Hypothalamus (tissue), 51 donors: ENCODE measurements at regions not wholly inside any gene's neighbourhood (a gene's known extent, or its start where the extent isn't known, plus 50 kb on each side); places are given as distances from the start of the nearest gene placed in this dataset.

ENCODE experiments used
- DNase-seq, 51 donors: peaks; one replicate each; lab custom pipeline; 2025; lab: John Stamatoyannopoulos, UW

DNA sequence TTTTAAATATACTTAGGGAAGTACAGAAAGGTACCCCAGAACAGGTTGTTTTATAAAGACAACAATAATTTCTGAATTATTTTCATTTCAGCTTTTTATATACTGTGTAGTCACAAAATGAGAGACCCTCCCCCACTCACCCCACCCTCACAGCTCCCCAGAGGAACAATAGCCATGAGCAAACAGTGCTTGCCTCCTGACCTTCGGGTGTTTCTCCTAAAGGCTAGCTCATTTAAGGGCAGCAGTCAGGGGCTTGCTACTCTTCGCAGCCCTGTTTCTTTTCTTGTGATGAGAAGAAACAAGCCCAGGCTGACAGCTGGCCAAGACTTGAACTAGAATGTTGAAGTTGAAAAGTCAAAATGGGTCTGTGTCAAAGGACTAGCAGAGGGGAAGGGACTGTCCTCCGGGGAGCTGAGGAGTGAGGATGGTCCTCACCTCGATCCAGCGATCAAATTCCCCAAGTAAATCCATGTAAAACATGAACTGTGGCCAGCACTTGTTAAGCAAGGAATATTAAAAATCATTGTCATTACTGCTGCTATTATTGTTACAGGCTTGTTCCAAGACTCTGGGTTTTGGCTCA is 133.8 kb upstream of the ARHGAP5 start:
- no peak for DNase-seq

DNA sequence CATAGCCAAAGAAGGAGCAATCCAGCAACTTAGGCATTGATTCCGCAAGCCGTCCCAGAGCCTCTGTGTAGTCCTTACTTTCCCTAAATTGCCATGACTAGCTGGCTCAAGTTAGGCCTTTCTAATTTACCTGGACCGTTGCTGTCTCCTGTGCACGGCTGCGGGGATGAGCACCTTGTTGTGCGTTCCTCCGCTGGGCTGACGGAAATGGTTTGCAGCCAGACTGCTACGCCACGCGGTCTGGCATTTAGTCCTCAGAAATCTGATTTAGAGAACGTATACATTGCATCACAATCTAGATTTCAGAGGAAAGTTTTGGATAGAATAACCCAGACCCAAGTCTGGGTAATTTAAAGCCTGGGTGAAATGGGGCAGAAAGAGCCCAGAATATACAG is 133.2 kb upstream of the ARHGAP5 start:
- no peak for DNase-seq

DNA sequence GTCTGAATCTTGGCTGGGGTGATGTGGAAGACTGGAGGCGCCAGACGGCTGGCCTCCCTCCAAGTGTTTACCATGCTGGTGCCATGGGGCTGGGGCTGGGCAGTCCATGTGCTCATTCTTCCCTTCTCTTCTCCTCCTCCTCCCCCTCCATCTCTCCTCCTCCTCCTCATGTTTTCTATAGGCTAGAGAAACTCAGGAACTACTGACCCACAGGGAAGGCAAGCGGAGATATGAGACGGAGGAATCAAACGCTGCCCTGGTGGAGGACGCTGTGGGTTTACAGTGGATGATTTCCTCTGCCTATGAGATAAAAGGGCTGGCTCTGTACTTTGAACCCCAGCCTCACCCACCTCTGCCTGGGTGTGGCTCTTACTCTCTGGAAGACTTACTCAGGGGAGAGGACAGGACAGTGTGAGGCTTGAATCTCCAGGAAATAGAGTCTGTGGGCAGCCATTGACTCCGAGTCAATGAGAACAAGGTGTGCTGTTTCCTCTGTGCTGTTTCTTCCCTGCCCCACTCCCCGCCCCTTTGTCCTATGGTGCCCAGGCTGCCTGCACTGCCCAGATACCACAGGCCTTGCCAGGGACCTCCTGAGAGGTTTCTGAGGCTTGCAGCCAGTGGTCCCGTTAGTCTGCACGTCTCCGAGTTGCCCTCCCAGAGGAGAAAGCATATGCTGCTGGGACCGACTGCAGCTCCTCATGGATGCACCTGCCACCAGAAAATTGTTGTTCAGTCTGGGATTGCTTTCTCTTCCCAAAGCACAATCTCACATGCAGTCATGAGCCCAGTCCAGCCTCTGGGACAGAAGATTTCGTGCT is 132.6 kb upstream of the ARHGAP5 start:
- DNase-seq, result no peak

DNA sequence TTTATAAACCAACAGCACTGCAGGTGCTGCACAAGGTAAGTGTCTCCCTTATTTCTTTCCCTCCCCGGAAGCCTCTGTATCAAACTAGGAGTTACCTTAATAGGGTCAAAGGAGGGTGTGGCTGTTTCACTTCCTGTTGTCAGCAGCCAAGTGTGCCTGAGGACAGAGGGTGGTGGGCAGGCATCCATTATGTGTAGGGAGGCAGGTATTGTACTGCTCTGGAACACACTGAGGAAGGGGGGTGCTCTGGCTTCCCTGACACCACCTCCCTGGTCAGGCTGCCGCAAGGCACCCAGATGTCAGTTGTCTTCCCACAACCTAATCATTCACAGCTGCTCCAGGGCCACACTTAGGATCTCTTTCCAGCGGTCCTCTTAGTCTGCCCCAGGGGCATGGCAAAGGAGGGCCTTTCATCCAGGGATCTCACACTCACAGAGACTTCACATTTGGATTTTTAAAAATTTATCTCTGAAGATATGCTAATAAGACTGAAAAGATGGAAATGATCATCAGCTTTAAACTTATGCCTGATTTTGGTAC is 132.0 kb upstream of the ARHGAP5 start:
- no peak for DNase-seq

- no peak for DNase-seq
Measured at GRCh38 chr14:31945701-31946100, 131.4 kb upstream of the ARHGAP5 start.

DNA sequence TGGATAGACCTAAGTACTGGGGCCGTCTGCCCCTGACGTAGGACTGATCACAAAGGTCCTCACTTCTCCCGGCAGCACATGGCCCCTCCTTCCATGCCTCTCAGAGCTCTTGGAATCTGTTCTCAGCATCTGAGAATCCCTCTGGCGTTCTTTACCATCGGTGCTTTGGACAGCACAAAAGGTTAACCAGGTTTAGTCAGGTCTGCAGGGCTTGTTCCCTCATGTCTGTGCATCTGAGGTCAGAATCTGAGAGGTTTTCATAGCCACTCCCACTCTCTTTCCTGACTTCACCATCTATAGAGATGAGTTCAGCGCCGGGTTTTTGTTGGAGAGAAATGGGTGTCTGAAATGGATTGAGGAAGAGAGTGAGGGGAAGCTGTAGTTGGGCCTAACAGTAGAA is 130.0 kb upstream of the ARHGAP5 start:
- no peak for DNase-seq

DNA sequence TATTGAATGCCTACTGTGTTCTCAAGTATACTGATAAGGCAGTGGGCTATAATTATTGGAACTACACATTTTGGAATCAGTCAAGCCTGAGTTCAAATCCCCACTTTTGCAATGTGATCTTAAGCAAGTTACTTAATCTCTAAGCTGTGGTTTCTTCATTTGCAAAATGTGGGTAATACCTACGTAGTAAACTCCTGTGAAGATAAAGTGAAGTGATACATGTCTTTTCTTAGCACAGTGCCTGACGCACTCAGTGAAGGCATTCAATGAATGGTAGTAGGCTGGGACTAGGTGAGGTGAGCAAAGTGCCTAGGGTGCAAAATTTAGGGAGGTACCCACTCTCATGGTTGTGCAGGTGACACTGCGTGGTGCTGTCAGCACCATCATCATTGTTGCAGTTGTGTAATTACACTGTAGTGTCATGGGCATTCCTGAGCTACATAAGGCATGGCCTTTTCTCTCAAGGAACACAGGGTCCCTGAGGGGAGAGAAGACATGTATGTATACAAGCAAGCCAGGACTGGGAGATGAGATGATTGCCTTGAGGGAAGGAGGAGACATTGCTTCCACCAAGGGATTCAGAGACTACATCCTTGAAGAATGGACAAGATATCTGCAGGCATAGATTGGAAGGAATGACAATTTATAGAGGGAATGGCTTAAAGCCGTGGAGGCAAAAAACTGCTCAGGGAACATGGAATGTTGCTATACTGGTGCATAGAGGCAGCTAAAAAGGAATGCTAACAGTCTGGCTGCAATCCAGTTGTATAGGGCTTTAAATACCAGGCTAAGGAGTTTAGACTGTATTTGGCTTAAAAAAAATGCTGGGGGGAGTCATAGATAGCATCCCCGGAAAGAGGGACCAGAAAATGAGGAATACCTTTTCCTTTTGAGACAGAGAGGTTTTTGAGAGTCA is 129.2 kb upstream of the ARHGAP5 start:
- no peak for DNase-seq

DNA sequence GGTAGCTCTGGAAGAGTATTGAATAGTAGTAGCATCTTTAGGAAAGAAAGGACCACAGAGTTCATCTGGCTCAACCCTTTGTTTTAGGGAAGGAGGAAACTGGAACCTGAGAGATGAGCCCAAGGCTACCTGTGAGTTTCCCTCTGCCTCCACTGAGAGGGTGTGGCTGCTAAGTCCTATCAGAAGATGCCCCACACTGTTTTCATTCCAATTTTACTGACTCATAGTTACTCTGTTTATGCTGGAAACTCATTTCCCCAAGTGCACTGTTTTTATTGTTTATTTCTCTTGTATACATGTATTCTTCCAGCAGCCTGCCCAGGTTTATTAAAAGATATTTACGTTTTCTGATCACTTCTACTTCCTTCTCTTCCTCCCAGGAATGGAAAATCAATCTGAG is 127.4 kb upstream of the ARHGAP5 start:
- DNase-seq, result no peak

- DNase-seq, result no peak
Measured at GRCh38 chr14:31950331-31950730, 126.8 kb upstream of the ARHGAP5 start.

- peak in 1 of 51 donors; percentile 8 for DNase-seq
Measured at GRCh38 chr14:31950764-31951637, 126.1 kb upstream of the ARHGAP5 start.

DNA sequence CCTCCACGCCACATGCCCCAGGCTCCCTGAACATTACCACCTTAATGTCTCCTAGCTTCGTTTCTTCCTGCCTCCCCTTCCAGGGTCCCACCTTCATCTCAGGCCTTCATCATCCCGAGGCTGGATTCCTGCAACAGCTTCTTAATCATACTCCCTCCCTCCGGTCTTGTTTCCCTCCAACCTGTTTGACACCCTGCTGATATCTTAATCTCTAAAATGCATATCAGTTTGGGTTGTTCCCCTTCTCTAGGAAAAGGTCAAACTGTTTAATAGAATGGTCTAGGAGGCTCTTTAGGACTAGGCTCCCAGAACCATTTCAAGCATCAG is 125.5 kb upstream of the ARHGAP5 start:
- no peak for DNase-seq

DNA sequence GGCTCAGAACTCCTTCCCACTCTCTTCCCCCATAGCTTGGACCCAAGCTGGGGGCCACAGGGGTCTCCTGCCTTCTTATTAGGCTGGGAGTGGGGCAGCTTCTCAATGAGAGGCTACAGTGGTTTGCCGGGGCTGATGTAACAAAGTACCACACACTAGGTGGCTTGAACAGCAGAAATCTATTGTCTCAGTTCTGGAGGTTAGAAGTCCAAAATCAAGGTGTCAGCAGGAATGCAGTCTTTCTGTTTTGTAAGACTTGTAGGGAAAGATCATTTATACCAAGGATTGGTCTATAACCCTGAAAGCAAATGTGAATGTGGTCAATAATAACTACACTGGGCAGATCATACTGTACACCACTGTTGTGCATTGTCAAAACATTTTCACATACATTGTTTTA is 124.5 kb upstream of the ARHGAP5 start:
- no peak for DNase-seq

DNA sequence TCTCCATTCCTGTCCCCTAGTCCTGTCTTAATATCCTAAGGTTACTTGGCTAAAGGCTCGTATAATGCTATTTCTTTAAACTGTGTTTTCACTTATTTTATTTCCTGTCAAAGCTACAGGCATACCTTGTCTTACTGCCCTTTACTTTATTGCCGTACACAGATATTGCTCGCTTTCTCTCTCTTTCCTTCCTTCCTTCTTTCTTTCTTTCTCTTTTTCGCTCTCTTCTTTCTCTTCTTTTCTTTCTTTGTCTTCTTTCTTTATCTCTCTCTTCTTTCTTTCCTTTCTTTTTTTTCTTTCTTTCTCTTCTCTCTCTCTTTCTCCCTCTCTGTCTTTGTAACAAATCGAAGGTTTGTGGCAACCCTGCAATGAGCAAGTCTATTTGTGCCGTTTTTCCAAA is 123.9 kb upstream of the ARHGAP5 start:
- no peak for DNase-seq

- DNase-seq, result no peak
Measured at GRCh38 chr14:31954991-31955390, 122.1 kb upstream of the ARHGAP5 start.

DNA sequence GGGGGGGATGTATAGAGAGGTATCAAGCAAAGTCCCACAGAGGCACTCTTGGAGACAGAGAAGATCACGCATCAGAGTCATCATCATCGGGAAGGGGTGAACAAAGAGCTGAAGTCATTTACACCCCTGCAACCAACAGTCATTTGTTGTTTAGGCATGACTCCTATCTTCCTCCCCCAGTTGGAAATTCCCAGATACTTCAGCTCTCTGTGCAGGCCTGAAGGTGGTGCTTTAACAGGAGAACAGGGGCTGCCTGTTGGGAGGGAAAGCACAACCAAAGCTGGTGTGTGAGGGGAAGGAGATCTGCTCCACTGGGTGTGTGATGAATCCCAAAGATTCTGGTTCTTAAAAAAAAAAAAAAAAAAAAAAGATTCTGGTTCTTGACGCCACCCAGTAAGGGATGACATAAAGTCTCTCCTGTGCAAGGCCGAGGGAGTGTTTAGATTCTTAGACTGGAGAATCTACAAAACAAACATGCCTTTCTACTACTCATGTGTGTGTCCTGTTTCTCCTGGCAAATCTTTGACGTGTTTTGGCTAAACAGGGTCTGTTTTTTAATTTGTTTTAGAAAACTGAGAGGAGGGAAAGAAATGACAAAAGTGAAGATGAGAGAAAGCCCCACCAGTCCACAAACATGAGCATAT is 121.0 kb upstream of the ARHGAP5 start:
- no peak for DNase-seq

GRCh38 chr14:31957565-31957964 is 119.5 kb upstream of the ARHGAP5 start:
- no peak for DNase-seq

GRCh38 chr14:31960039-31960438 is 117.1 kb upstream of the ARHGAP5 start:
- no peak for DNase-seq

DNA sequence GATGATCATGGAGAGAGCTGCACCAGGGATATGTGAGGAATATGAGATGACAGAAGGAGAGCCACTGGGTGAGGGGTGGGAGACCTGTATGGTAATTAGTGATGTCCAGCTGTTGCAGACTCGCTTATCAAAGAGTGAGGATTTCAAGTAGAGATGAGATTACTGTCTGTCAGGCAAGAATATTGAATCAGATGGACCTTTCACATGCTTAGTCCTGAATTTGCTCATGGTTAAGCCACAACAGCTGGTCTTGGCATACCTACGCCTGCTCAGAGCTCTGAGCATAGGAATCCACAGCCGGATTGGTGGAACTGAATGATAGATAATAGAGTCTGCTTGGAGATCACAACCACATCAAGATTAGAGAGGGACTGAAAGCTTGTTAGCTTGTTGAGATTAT is 115.2 kb upstream of the ARHGAP5 start:
- no peak for DNase-seq

- peak in 24 of 51 donors; percentile 16 to 68 (median 36) for DNase-seq
Measured at GRCh38 chr14:31962920-31963319, 114.2 kb upstream of the ARHGAP5 start.

DNA sequence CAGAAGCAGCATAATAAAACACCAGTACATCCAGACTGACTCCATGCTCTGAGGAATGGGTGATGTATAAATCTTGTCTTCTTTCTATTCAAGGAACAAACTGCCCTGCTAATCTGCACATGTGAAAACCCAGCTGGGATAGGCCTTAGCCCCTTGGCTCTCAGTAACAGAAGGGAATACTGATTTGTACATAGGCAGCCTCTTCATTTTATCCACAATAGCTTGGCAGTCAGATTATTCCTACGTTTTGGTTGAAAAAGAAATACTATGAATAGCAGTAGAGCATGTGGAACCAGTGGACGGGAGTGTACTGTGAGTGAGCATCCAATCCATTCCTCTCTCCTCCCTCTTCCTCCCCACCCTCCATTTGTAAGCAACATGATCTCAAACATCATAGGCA is 113.5 kb upstream of the ARHGAP5 start:
- no peak for DNase-seq
